Mesendoderm (in vitro differentiated cells): ENCODE measurements at regions not wholly inside any gene's neighbourhood (a gene's known extent, or its start where the extent isn't known, plus 50 kb on each side); places are given as distances from the start of the nearest gene placed in this dataset.

ENCODE experiments used
- DNase-seq: peaks from one replicate; pipeline ENCODE4 v3.0.0; 2013
- H2AK5ac ChIP-seq: 2 replicates; pipeline ENCODE4 v1.6.1; 2013; ENCODE audit warnings: low read length, inconsistent platforms
- H2BK120ac ChIP-seq: 2 replicates; pipeline ENCODE4 v1.6.1; 2013; ENCODE audit warnings: low read depth, mild to moderate bottlenecking, low read length, moderate library complexity, mixed read lengths
- H2BK15ac ChIP-seq: replicated peaks from 2 replicates; pipeline ENCODE4 v1.6.1; 2013; ENCODE audit warnings: low read depth, mild to moderate bottlenecking, moderate library complexity
- H2BK5ac ChIP-seq: 2 replicates; pipeline ENCODE4 v1.6.1; 2013; ENCODE audit warnings: low read length, inconsistent platforms
- H3K18ac ChIP-seq: 2 replicates; pipeline ENCODE4 v1.6.1; 2013; ENCODE audit warnings: mild to moderate bottlenecking, low read length, mixed read lengths
- H3K23ac ChIP-seq: one replicate; pipeline ENCODE4 v1.6.1; 2013; ENCODE audit warnings: low read length
- H3K27ac ChIP-seq: 2 replicates; pipeline ENCODE4 v1.5.1; 2013; ENCODE audit warnings: low read depth, mild to moderate bottlenecking, inconsistent platforms, low read length, moderate library complexity
- H3K27me3 ChIP-seq: 2 replicates; pipeline ENCODE4 v1.6.1; 2013; ENCODE audit warnings: low read length, control low read depth, mild to moderate bottlenecking, inconsistent platforms; ENCODE audit not compliant: insufficient read depth, poor library complexity
- H3K36me3 ChIP-seq: 2 replicates; pipeline ENCODE4 v1.6.1; 2013; ENCODE audit warnings: low read length, inconsistent platforms; ENCODE audit not compliant: control insufficient read depth, insufficient read depth
- H3K4ac ChIP-seq: one replicate; pipeline ENCODE4 v1.6.1; 2013; ENCODE audit warnings: low read depth, mild to moderate bottlenecking, low read length, moderate library complexity
- H3K4me1 ChIP-seq: 2 replicates; pipeline ENCODE4 v1.6.1; 2013; ENCODE audit warnings: low read depth, low read length, inconsistent platforms; ENCODE audit not compliant: control insufficient read depth
- H3K4me2 ChIP-seq: 2 replicates; pipeline ENCODE4 v1.6.1; 2013; ENCODE audit warnings: low read length
- H3K4me3 ChIP-seq: 2 replicates; pipeline ENCODE4 v1.5.1; 2013; ENCODE audit warnings: mild to moderate bottlenecking, low read length
- H3K56ac ChIP-seq: one replicate; pipeline ENCODE4 v1.6.1; 2013; ENCODE audit warnings: low read length
- H3K79me1 ChIP-seq: 2 replicates; pipeline ENCODE4 v1.6.1; 2013; ENCODE audit warnings: low read length, inconsistent platforms
- H3K79me2 ChIP-seq: 2 replicates; pipeline ENCODE4 v1.6.1; 2013; ENCODE audit warnings: mild to moderate bottlenecking, low read length; ENCODE audit not compliant: control insufficient read depth, insufficient read depth
- H3K9ac ChIP-seq: 2 replicates; pipeline ENCODE4 v1.6.1; 2013; ENCODE audit warnings: low read length, inconsistent platforms
- H4K5ac ChIP-seq: one replicate; pipeline ENCODE4 v1.6.1; 2013; ENCODE audit warnings: low read length
- H4K8ac ChIP-seq: one replicate; pipeline ENCODE4 v1.6.1; 2013; ENCODE audit warnings: low read depth, mild to moderate bottlenecking, control low read depth, low read length, moderate library complexity
- WGBS: extraction: QIAGEN DNeasy Blood & Tissue Kit; methylation state at CpG from one replicate; pipeline ENCODE4 v1.1.7; 2013; ENCODE audit warnings: low lambda C conversion rate, missing lambda C conversion rate; ENCODE audit not compliant: insufficient coverage; ENCODE audit errors: extremely low coverage; 5-methylcytosine and 5-hydroxymethylcytosine counted together

- Histone ChIP-seq H3K79me1 (no peaks in the 10 kb centered on the region), H4K8ac (no peak overlapping the region), H2BK120ac (no peak overlapping the region), H3K36me3 (no peaks in the 10 kb centered on the region), H3K56ac (no peak overlapping the region), H3K79me2 (no peaks in the 10 kb centered on the region), H3K9ac (no peak overlapping the region), H4K5ac (no peak overlapping the region), H2AK5ac (no peak overlapping the region), H3K4me1 (no peaks in the 10 kb centered on the region), H3K23ac (no peak overlapping the region), H3K4ac (no peak overlapping the region), H3K18ac (no peak overlapping the region), H3K4me3 (no peak overlapping the region), H2BK5ac (no peak overlapping the region), H3K4me2 (no peak overlapping the region), H3K27me3 (no peaks in the 10 kb centered on the region), H2BK15ac (no peak overlapping the region), H3K27ac (no peak overlapping the region)
- DNase-seq, result peak; percentile 76
- WGBS, result no CpG with 5 or more reads among the region's 5 CpGs
Observed at GRCh38 chr2:40554665-40555294, 102.9 kb upstream of the SLC8A1 start.

- H3K18ac ChIP-seq, result no peak overlapping the region
- no peak overlapping the region for H2BK5ac ChIP-seq
- H4K8ac ChIP-seq, result no peak overlapping the region
- no peaks in the 10 kb centered on the region for H3K4me1 ChIP-seq
- no peak overlapping the region for H2AK5ac ChIP-seq
- H3K79me2 ChIP-seq, result no peaks in the 10 kb centered on the region
- H2BK15ac ChIP-seq, result no peak overlapping the region
- H3K27me3 ChIP-seq, result no peaks in the 10 kb centered on the region
- no peak overlapping the region for H3K9ac ChIP-seq
- H3K36me3 ChIP-seq, result no peaks in the 10 kb centered on the region
- DNase-seq, result no peak
- no peak overlapping the region for H3K23ac ChIP-seq
- no peaks in the 10 kb centered on the region for H3K79me1 ChIP-seq
- H2BK120ac ChIP-seq, result no peak overlapping the region
- no peak overlapping the region for H3K4me2 ChIP-seq
- no peak overlapping the region for H3K56ac ChIP-seq
- H3K4me3 ChIP-seq, result no peak overlapping the region
- H3K27ac ChIP-seq, result no peak overlapping the region
- no peak overlapping the region for H3K4ac ChIP-seq
- no CpG with 5 or more reads among the region's 2 CpGs for WGBS
- no peak overlapping the region for H4K5ac ChIP-seq
Observed at GRCh38 chr2:40556293-40556692, 104.4 kb upstream of the SLC8A1 start.

- H4K8ac ChIP-seq, result no peak overlapping the region
Observed at GRCh38 chr2:40556739-40557138, 104.8 kb upstream of the SLC8A1 start.

GRCh38 chr2:40558761-40559160, 106.9 kb upstream of the SLC8A1 start:
- Histone ChIP-seq H4K5ac (no peak overlapping the region), H3K79me2 (no peaks in the 10 kb centered on the region), H3K4me2 (no peak overlapping the region), H3K4me3 (no peak overlapping the region), H3K27ac (no peak overlapping the region), H3K18ac (no peak overlapping the region), H4K8ac (no peak overlapping the region), H2BK15ac (no peak overlapping the region), H3K79me1 (no peaks in the 10 kb centered on the region), H2AK5ac (no peak overlapping the region), H3K56ac (no peak overlapping the region), H2BK5ac (no peak overlapping the region), H3K23ac (no peak overlapping the region), H3K4ac (no peak overlapping the region), H3K27me3 (no peaks in the 10 kb centered on the region), H3K9ac (no peak overlapping the region), H3K4me1 (no peaks in the 10 kb centered on the region), H3K36me3 (no peaks in the 10 kb centered on the region), H2BK120ac (no peak overlapping the region)
- DNase-seq, result no peak
- WGBS, result 100% methylated on average over 1 of the region's 6 CpGs

More at GRCh38 chr2:40556739-40557138, 104.8 kb upstream of the SLC8A1 start:
- Histone ChIP-seq H3K9ac (no peak overlapping the region), H3K79me2 (no peaks in the 10 kb centered on the region), H3K79me1 (no peaks in the 10 kb centered on the region), H3K56ac (no peak overlapping the region), H2AK5ac (no peak overlapping the region), H3K18ac (no peak overlapping the region), H2BK120ac (peak overlapping the region; percentile 21), H3K36me3 (no peaks in the 10 kb centered on the region), H3K4me3 (no peak overlapping the region), H2BK15ac (no peak overlapping the region), H3K4me2 (no peak overlapping the region), H4K5ac (no peak overlapping the region), H3K27ac (no peak overlapping the region), H3K4ac (no peak overlapping the region), H3K23ac (no peak overlapping the region), H3K27me3 (no peaks in the 10 kb centered on the region), H3K4me1 (no peaks in the 10 kb centered on the region), H2BK5ac (no peak overlapping the region)
- DNase-seq, result no peak
- WGBS, result no CpG with 5 or more reads among the region's 6 CpGs

- Histone ChIP-seq H3K4me2 (no peak overlapping the region), H2AK5ac (no peak overlapping the region), H3K27ac (no peak overlapping the region), H2BK120ac (no peak overlapping the region), H3K36me3 (no peaks in the 10 kb centered on the region), H3K79me2 (no peaks in the 10 kb centered on the region), H3K4ac (no peak overlapping the region), H4K8ac (no peak overlapping the region), H3K4me1 (no peaks in the 10 kb centered on the region), H3K56ac (no peak overlapping the region), H3K27me3 (no peaks in the 10 kb centered on the region), H3K9ac (no peak overlapping the region), H3K23ac (no peak overlapping the region), H3K4me3 (no peak overlapping the region), H2BK15ac (no peak overlapping the region), H3K18ac (no peak overlapping the region), H2BK5ac (no peak overlapping the region), H3K79me1 (no peaks in the 10 kb centered on the region), H4K5ac (no peak overlapping the region)
- whole genome bisulfite sequencing, result no CpG with 5 or more reads among the region's 2 CpGs
- no peak for DNase-seq
Observed at GRCh38 chr2:40559175-40559574, 107.3 kb upstream of the SLC8A1 start.

- no peak overlapping the region for H2AK5ac ChIP-seq
- H3K18ac ChIP-seq, result no peak overlapping the region
- H3K27me3 ChIP-seq, result no peaks in the 10 kb centered on the region
- no peak overlapping the region for H3K56ac ChIP-seq
- no peak overlapping the region for H3K23ac ChIP-seq
- no peak overlapping the region for H4K8ac ChIP-seq
- no peak overlapping the region for H3K4ac ChIP-seq
- no peak overlapping the region for H2BK15ac ChIP-seq
- no peak overlapping the region for H3K9ac ChIP-seq
- H3K4me3 ChIP-seq, result no peak overlapping the region
- H3K4me2 ChIP-seq, result no peak overlapping the region
- DNase-seq, result no peak
- H3K4me1 ChIP-seq, result no peaks in the 10 kb centered on the region
- no peak overlapping the region for H2BK5ac ChIP-seq
- WGBS, result no CpG with 5 or more reads among the region's 2 CpGs
- no peaks in the 10 kb centered on the region for H3K79me1 ChIP-seq
- no peak overlapping the region for H4K5ac ChIP-seq
- no peaks in the 10 kb centered on the region for H3K36me3 ChIP-seq
- H2BK120ac ChIP-seq, result no peak overlapping the region
- no peaks in the 10 kb centered on the region for H3K79me2 ChIP-seq
- no peak overlapping the region for H3K27ac ChIP-seq
Observed at GRCh38 chr2:40564184-40564583, 112.3 kb upstream of the SLC8A1 start.
